GM12864 (cell line): ENCODE measurements at regions not wholly inside any gene's neighbourhood (a gene's known extent, or its start where the extent isn't known, plus 50 kb on each side); places are given as distances from the start of the nearest gene placed in this dataset.

ENCODE experiments used
- DNase-seq: peaks from one replicate; pipeline ENCODE4 v3.0.0-alpha.2; 2011; ENCODE audit warnings: low read depth
- H3K4me3 ChIP-seq: 2 replicates; pipeline ENCODE4 v1.5.1; 2011; ENCODE audit warnings: mild to moderate bottlenecking, low read depth, low read length, control low read depth
- TF ChIP-seq, protein P1 (sequence below): IDR thresholded peaks from 2 replicates; pipeline ENCODE4 v1.5.1; 2011; ENCODE audit warnings: low read depth, mild to moderate bottlenecking, moderate library complexity, low read length, control low read depth, inconsistent platforms; ENCODE audit errors: missing control alignments

DNA sequence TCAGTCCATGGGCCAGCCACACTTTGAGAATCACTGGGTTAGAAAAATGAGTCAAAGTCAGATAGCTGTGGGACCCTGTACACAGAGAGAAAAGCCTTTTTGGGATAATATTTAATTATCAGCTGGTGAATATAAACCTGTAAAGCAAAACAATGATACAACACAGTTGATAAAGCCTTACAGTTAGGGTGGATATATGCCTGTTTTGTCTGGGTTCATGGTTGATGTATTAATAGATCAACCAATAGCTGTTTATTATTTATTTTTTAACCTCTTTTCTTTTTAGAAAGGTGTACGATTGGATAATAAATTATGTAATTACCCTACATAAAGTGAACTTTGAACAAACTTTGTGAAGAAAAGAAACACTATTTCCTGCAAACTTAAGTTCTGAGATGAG is 145.6 kb downstream of the TDRD15 start:
- TF ChIP-seq, protein P1, sequence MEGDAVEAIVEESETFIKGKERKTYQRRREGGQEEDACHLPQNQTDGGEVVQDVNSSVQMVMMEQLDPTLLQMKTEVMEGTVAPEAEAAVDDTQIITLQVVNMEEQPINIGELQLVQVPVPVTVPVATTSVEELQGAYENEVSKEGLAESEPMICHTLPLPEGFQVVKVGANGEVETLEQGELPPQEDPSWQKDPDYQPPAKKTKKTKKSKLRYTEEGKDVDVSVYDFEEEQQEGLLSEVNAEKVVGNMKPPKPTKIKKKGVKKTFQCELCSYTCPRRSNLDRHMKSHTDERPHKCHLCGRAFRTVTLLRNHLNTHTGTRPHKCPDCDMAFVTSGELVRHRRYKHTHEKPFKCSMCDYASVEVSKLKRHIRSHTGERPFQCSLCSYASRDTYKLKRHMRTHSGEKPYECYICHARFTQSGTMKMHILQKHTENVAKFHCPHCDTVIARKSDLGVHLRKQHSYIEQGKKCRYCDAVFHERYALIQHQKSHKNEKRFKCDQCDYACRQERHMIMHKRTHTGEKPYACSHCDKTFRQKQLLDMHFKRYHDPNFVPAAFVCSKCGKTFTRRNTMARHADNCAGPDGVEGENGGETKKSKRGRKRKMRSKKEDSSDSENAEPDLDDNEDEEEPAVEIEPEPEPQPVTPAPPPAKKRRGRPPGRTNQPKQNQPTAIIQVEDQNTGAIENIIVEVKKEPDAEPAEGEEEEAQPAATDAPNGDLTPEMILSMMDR: no peak
- no peak overlapping the region for H3K4me3 ChIP-seq
- no peak for DNase-seq

DNA sequence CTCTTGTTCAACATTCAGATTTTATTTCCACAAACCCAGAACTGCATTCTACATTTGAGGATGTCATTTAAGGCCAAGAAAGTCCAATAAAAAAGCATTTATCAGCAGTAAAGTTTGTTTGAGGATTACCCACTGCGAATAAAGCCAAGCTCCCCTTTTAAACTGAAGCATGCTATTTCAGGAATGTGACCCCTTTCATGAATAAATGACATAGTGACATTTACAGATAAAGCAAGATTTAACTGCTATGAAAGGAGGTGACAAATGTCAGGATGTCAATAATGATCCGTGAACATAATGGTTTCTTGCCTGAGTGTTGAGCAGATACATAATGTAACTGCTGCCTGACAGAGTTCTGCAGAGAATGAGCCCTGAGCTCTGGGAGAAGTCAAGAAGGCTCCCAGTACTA is 146.3 kb downstream of the TDRD15 start:
- no peak overlapping the region for H3K4me3 ChIP-seq
- no peak for DNase-seq
- TF ChIP-seq, protein P1: no peak

DNA sequence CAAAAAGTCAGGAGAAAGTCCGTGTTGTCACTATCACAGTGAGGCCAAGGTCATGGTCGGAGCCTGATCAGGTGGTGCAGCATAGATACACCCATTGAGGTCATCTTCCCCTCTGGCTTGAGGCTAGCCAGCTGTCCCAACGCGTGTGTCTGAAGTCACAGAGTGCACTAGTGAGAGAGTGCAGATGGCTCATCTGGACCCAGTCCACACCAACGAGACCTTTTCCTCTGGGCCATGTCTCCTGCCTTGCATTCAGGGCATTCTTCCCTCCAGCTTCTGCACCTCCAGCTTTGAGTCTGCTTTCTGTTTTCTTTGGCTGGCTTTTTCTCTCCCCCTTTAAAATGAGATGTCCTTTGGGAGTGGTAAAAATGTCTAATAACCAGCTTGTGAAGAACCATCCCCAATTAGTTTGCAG is 146.9 kb downstream of the TDRD15 start:
- TF ChIP-seq, protein P1: no peak
- H3K4me3 ChIP-seq: no peak overlapping the region
- no peak for DNase-seq

DNA sequence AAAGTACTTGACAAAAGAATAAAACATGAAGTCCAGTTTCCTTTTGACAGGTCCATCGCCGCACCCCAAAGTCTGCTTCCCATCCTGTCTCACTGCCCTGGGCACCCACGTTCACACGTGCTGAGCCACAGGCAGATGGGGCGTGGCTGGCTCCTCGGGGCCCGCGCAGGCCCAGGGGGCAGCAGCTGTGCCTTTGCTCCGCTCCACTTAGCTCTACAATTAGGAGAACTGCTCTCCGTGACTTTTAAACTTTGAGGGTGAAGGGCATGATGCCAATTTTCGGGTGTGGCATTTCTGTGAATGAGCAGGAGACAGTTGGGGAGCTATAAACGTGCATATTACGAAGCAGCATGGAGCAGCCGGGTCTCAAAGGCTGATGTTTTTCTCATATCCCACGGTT is 152.4 kb downstream of the TDRD15 start:
- TF ChIP-seq, protein P1: no peak
- DNase-seq: no peak
- no peak overlapping the region for H3K4me3 ChIP-seq

DNA sequence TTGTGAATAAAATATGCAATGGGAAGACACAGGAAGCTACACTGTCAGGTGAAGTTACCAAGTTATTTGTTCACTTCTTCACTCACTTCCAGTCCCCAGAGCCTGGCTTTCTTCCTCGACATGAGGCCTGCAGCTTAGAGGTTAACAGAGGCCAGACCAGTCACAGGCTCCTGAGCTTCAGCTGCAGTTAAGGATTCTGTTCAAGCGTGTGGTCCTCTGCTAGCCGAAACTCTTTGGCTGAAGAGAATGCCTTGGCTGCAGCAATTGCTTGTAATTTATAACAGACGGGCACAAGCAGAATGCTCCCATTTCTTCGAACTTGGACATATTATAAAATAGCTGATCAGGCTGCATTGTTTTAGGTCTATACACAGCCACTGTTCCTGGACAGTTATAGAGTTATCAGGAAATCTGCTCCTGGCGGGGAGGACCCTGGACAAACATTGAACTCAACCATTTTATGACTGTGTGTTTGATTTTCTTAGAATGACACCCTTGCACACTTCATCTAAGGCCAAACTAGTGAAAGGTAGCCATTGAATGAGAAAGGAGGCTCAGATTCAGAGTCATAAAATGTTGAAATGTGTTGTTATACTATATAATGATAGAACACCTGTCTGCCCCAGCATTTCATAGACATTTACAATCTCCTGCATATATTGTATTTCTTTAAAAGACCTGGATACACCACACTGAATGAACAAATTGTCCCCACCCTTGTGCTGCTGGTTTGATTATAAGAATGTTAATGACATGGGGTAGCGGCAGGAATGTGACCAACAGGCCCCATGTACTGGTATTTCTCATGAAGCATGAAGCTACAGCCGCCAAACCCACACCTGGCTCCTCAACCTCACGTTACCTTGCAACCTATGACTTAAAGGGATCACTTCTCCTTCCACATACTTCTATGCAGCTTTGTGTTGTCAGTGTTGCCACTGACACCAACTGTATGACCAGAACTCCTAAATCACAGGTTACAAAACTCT is 153.6 kb downstream of the TDRD15 start:
- TF ChIP-seq, protein P1: no peak
- no peak for DNase-seq
- H3K4me3 ChIP-seq: no peak overlapping the region

DNA sequence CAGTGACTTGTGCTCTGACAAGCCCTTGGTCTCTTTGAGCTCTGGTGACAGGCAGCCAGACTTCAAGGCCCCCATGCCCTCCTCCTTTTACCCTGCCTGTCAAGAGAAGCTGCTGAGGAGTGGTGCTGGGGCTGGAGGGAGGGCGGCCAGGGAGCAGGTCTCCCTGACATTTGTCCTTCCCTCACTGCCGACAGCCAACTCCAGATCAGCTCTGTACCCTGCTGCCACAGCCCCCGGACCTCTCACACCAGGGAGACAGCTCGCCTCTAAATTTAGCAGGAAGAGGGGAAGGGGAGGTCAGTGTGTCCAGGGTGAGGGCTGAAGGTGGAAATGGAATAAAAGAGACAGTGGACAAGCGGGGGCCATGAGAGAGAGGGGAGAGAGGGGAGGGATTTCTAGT is 155.8 kb downstream of the TDRD15 start:
- TF ChIP-seq, protein P1: no peak
- no peak for DNase-seq
- H3K4me3 ChIP-seq: no peak overlapping the region
